OCI-LY3 (cell line): ENCODE measurements at regions not wholly inside any gene's neighbourhood (a gene's known extent, or its start where the extent isn't known, plus 50 kb on each side); places are given as distances from the start of the nearest gene placed in this dataset.

Experiments
- H2AFZ ChIP-seq: fragments of 200-600, 300-600 bp; shearing (Covaris generic); 2 replicates; pipeline ENCODE4 v1.6.0; 2014; ENCODE audit warnings: antibody characterized with exemption, low read depth, low read length
- H3K27ac ChIP-seq: fragments of 200-600, 300-600 bp; sonication (generic); 2 replicates; pipeline ENCODE4 v1.5.1; 2014; ENCODE audit warnings: mild to moderate bottlenecking, low read length, moderate library complexity, mixed read lengths
- H3K27me3 ChIP-seq: fragments of 200-600, 300-600 bp; sonication (generic); 2 replicates; pipeline ENCODE4 v1.6.1; 2014; ENCODE audit warnings: low read depth, low read length, mixed read lengths
- H3K36me3 ChIP-seq: fragments of 200-600, 300-600 bp; sonication (generic); replicated peaks from 2 replicates; pipeline ENCODE3; 2014; ENCODE audit warnings: low read depth, low read length, mixed read lengths
- H3K4me1 ChIP-seq: fragments of 300-600, 200-600 bp; sonication (generic); 2 replicates; pipeline ENCODE4 v1.6.1; 2014; ENCODE audit warnings: low read length, mixed read lengths
- H3K4me2 ChIP-seq: fragments of 200-600, 300-600 bp; sonication (generic); 2 replicates; pipeline ENCODE4 v1.6.1; 2014; ENCODE audit warnings: low read length, mixed read lengths
- H3K4me3 ChIP-seq: fragments of 300-600, 200-600 bp; sonication (generic); 2 replicates; pipeline ENCODE4 v1.5.1; 2014; ENCODE audit warnings: antibody characterized with exemption, mild to moderate bottlenecking, low read length, moderate library complexity
- H3K79me2 ChIP-seq: fragments of 300-600, 200-600 bp; shearing (Covaris generic); 2 replicates; pipeline ENCODE4 v1.6.1; 2014; ENCODE audit warnings: mild to moderate bottlenecking, low read length, mixed read lengths
- H3K9ac ChIP-seq: fragments of 300-600, 200-600 bp; shearing (Covaris generic); 2 replicates; pipeline ENCODE4 v1.6.0; 2014; ENCODE audit warnings: mild to moderate bottlenecking, low read length, moderate library complexity
- H3K9me3 ChIP-seq: fragments of 200-600, 300-600 bp; shearing (Covaris generic); 2 replicates; pipeline ENCODE4 v1.6.1; 2014; ENCODE audit warnings: low read length, mixed read lengths; ENCODE audit not compliant: insufficient read depth
- H4K20me1 ChIP-seq: fragments of 200-600, 300-600 bp; sonication (generic); 2 replicates; pipeline ENCODE4 v1.6.1; 2016; ENCODE audit warnings: low read length, mixed read lengths; ENCODE audit not compliant: insufficient read depth
- CTCF ChIP-seq: fragments of 200-600, 300-600 bp; sonication (generic); IDR thresholded peaks from 2 replicates; pipeline ENCODE4 v1.5.1; 2014; ENCODE audit warnings: antibody characterized with exemption, low read length, low read depth
- EZH2phosphoT487 ChIP-seq: fragments of 200-600 bp; shearing (Covaris generic); IDR thresholded peaks from 2 replicates; pipeline ENCODE4 v1.6.1; 2018; ENCODE audit warnings: antibody characterized with exemption, mixed run types, low read depth

DNA sequence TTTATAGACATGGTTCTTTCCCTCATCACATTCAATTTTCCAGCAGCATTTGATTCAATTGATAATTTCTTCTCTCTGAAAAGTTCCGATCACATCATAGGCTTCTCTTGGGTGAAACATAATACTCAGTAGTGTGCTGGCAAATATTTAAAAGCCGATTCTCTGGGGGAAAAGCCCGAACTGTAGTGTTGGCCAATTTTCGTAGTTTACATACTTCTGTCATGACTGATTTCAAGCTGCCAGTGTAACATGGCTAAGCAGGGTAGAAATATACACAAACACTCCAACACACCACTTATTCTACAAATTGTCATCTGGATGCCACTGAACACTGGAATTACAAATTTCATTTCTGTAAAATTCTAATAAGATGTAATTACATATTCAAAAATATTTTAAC is 56.1 kb upstream of the FREM2 start:
- no peaks in the 10 kb centered on the region for H3K27me3 ChIP-seq
- no peak overlapping the region for H3K27ac ChIP-seq
- no peaks in the 10 kb centered on the region for H3K9me3 ChIP-seq
- H3K4me2 ChIP-seq: no peak overlapping the region
- H3K4me3 ChIP-seq: no peak overlapping the region
- no peaks in the 10 kb centered on the region for H4K20me1 ChIP-seq
- H3K36me3 ChIP-seq: no peaks in the 10 kb centered on the region
- H2AFZ ChIP-seq: no peak overlapping the region
- H3K79me2 ChIP-seq: no peaks in the 10 kb centered on the region
- H3K4me1 ChIP-seq: no peaks in the 10 kb centered on the region
- no peak for TF ChIP-seq CTCF
- no peak for TF ChIP-seq EZH2phosphoT487
- no peak overlapping the region for H3K9ac ChIP-seq

GRCh38 chr13:38635030-38635429 is 51.8 kb upstream of the FREM2 start:
- TF ChIP-seq EZH2phosphoT487: no peak
- no peak for TF ChIP-seq CTCF
- H3K4me3 ChIP-seq: no peak overlapping the region

GRCh38 chr13:38636073-38636472 is 50.8 kb upstream of the FREM2 start:
- no peaks in the 10 kb centered on the region for H3K4me1 ChIP-seq
- no peak overlapping the region for H2AFZ ChIP-seq
- H3K27ac ChIP-seq: no peak overlapping the region
- H3K4me2 ChIP-seq: no peak overlapping the region
- no peak overlapping the region for H3K4me3 ChIP-seq
- no peaks in the 10 kb centered on the region for H3K79me2 ChIP-seq
- H3K9me3 ChIP-seq: no peaks in the 10 kb centered on the region
- no peak for TF ChIP-seq CTCF
- TF ChIP-seq EZH2phosphoT487: no peak
- no peaks in the 10 kb centered on the region for H3K36me3 ChIP-seq
- H4K20me1 ChIP-seq: no peaks in the 10 kb centered on the region
- H3K27me3 ChIP-seq: no peaks in the 10 kb centered on the region
- H3K9ac ChIP-seq: no peak overlapping the region

More at GRCh38 chr13:38635030-38635429, 51.8 kb upstream of the FREM2 start:
- Histone ChIP-seq H3K9me3 (no peaks in the 10 kb centered on the region), H3K9ac (no peak overlapping the region), H3K27me3 (no peaks in the 10 kb centered on the region), H4K20me1 (no peaks in the 10 kb centered on the region), H3K4me1 (no peaks in the 10 kb centered on the region), H3K4me2 (no peak overlapping the region), H3K36me3 (no peaks in the 10 kb centered on the region), H2AFZ (no peak overlapping the region), H3K79me2 (no peaks in the 10 kb centered on the region), H3K27ac (no peak overlapping the region)

GRCh38 chr13:38636761-38637160 is 50.1 kb upstream of the FREM2 start:
- TF ChIP-seq CTCF (no peak), EZH2phosphoT487 (no peak)
- H3K79me2 ChIP-seq: no peaks in the 10 kb centered on the region
- H3K27me3 ChIP-seq: no peaks in the 10 kb centered on the region
- no peaks in the 10 kb centered on the region for H3K36me3 ChIP-seq
- H3K4me2 ChIP-seq: no peak overlapping the region
- no peaks in the 10 kb centered on the region for H3K9me3 ChIP-seq
- no peaks in the 10 kb centered on the region for H4K20me1 ChIP-seq
- no peak overlapping the region for H3K4me3 ChIP-seq
- H2AFZ ChIP-seq: no peak overlapping the region
- no peaks in the 10 kb centered on the region for H3K4me1 ChIP-seq
- H3K27ac ChIP-seq: no peak overlapping the region
- no peak overlapping the region for H3K9ac ChIP-seq
